AG04449 (cell line): ENCODE measurements at regions not wholly inside any gene's neighbourhood (a gene's known extent, or its start where the extent isn't known, plus 50 kb on each side); places are given as distances from the start of the nearest gene placed in this dataset.

Experiments
- CTCF ChIA-PET: fragments of 350-600 bp; formaldehyde crosslinking; extraction: SDS; loops from one replicate; lab custom pipeline; 2021; ENCODE audit warnings: antibody characterized with exemption; lab: Yijun Ruan, JAX
- POLR2A ChIA-PET: fragments of 400-600, 350-600 bp; formaldehyde crosslinking; extraction: SDS; loops from one replicate; lab custom pipeline; 2020; ENCODE audit warnings: antibody characterized with exemption, inconsistent platforms; lab: Yijun Ruan, JAX
- DNase-seq: peaks from one replicate; pipeline ENCODE4 v3.0.0-alpha.2; 2010; ENCODE audit warnings: low read depth, low spot score
- H3K4me3 ChIP-seq: 2 replicates; pipeline ENCODE4 v1.5.1; 2011; ENCODE audit warnings: low read depth, mild to moderate bottlenecking, control low read depth, low read length
- CTCF ChIP-seq: IDR thresholded peaks from one replicate; pipeline ENCODE4 v1.5.1; 2011; ENCODE audit warnings: mild to moderate bottlenecking, moderate library complexity, low read length, control low read depth, inconsistent platforms; ENCODE audit not compliant: insufficient read depth; ENCODE audit errors: missing control alignments

- DNase-seq = no peak
- POLR2A ChIA-PET = no interaction called here
- CTCF ChIA-PET = no interaction called here
- TF ChIP-seq CTCF = no peak
- no peak overlapping the region for H3K4me3 ChIP-seq
These were observed 180.0 kb upstream of the ASIC2 start for GRCh38 chr17:33473061-33473460.

- H3K4me3 ChIP-seq = no peak overlapping the region
- no peak for TF ChIP-seq CTCF
- no peak for DNase-seq
- POLR2A ChIA-PET = no interaction called here
- CTCF ChIA-PET = no interaction called here
These were observed 181.7 kb upstream of the ASIC2 start for GRCh38 chr17:33474789-33475188.

- TF ChIP-seq CTCF = no peak
- ChIA-PET CTCF (no interaction called here), POLR2A (no interaction called here)
- H3K4me3 ChIP-seq = no peak overlapping the region
- no peak for DNase-seq
These were observed 182.5 kb upstream of the ASIC2 start for GRCh38 chr17:33475594-33475993.

GRCh38 chr17:33481652-33482051 lies 188.6 kb upstream of the ASIC2 start:
- no peak overlapping the region for H3K4me3 ChIP-seq
- CTCF ChIA-PET = no interaction called here
- TF ChIP-seq CTCF = no peak
- no peak for DNase-seq
- POLR2A ChIA-PET = no interaction called here

GRCh38 chr17:33482636-33483035 lies 189.5 kb upstream of the ASIC2 start:
- CTCF ChIA-PET = no interaction called here
- POLR2A ChIA-PET = no interaction called here
- H3K4me3 ChIP-seq = no peak overlapping the region
- no peak for TF ChIP-seq CTCF
- DNase-seq = no peak

- no peak overlapping the region for H3K4me3 ChIP-seq
- DNase-seq = no peak
- POLR2A ChIA-PET = no interaction called here
- CTCF ChIA-PET = no interaction called here
- no peak for TF ChIP-seq CTCF
These were observed 191.5 kb upstream of the ASIC2 start for GRCh38 chr17:33484559-33484958.
